HL-60/S4 treated with phorbol 12-myristate 13-acetate at 8.2 ng/mL for 4 days and 3 days (cell line): ENCODE measurements at regions not wholly inside any gene's neighbourhood (a gene's known extent, or its start where the extent isn't known, plus 50 kb on each side); places are given as distances from the start of the nearest gene placed in this dataset.

Source experiments
- in situ Hi-C: fragments of 300-500 bp; cut with MboI; formaldehyde crosslinking; loops from 2 replicates; pipeline ENCODE4 v1.15.0; 2022; ENCODE audit warnings: low sequenced_read_pairs

- in situ Hi-C loops, result no loop called here
Observed at GRCh38 chr11:32315121-32315520, 120.2 kb downstream of the WT1 start.

GRCh38 chr11:32316232-32316631 lies 119.1 kb downstream of the WT1 start:
- in situ Hi-C loops, result no loop called here

GRCh38 chr11:32316858-32317642 lies 118.3 kb downstream of the WT1 start:
- in situ Hi-C loops, result no loop called here

- in situ Hi-C loops, result no loop called here
Observed at GRCh38 chr11:32317643-32318042, 117.7 kb downstream of the WT1 start.

- in situ Hi-C loops, result no loop called here
Observed at GRCh38 chr11:32318071-32319055, 117.0 kb downstream of the WT1 start.

- in situ Hi-C loops, result no loop called here
Observed at GRCh38 chr11:32323814-32324130, 111.6 kb downstream of the WT1 start.

- in situ Hi-C loops, result no loop called here
Observed at GRCh38 chr11:32325187-32325586, 110.2 kb downstream of the WT1 start.

- in situ Hi-C loops, result no loop called here
Observed at GRCh38 chr11:32325725-32326124, 109.6 kb downstream of the WT1 start.

- in situ Hi-C loops, result no loop called here
Observed at GRCh38 chr11:32326522-32326921, 108.8 kb downstream of the WT1 start.

- in situ Hi-C loops, result no loop called here
Observed at GRCh38 chr11:32328392-32328791, 106.9 kb downstream of the WT1 start.

GRCh38 chr11:32331098-32331497 lies 104.2 kb downstream of the WT1 start:
- in situ Hi-C loops, result no loop called here

- in situ Hi-C loops, result no loop called here
Observed at GRCh38 chr11:32331792-32332191, 103.5 kb downstream of the WT1 start.

- in situ Hi-C loops, result no loop called here
Observed at GRCh38 chr11:32332990-32333319, 102.4 kb downstream of the WT1 start.

- in situ Hi-C loops, result no loop called here
Observed at GRCh38 chr11:32333320-32333991, 101.9 kb downstream of the WT1 start.

- in situ Hi-C loops, result no loop called here
Observed at GRCh38 chr11:32334822-32335221, 100.5 kb downstream of the WT1 start.
